ENCODE measurements at regions not wholly inside any gene's neighbourhood (a gene's known extent, or its start where the extent isn't known, plus 50 kb on each side); places are given as distances from the start of the nearest gene placed in this dataset.
"Not testable (repeated sequence)": the region's sequence is repeated elsewhere in the genome, so short reads cannot be mapped to it uniquely, and the experiment has no call there.

- not testable (repeated sequence) for ATAC-seq; H3K4me3 Mint-ChIP-seq; H3K9me3 ChIP-seq (ENCODE audit: control insufficient read depth, low read length, poor library complexity, severe bottlenecking); H3K36me3 Mint-ChIP-seq (ENCODE audit: low read depth); DNase-seq; H3K27ac Mint-ChIP-seq; H3K4me1 Mint-ChIP-seq
- peaks cover 21% of the 10 kb centered on the region for H3K27me3 Mint-ChIP-seq
Observed at GRCh38 chr9:91512235-91512634, 88.6 kb upstream of the NFIL3 start.

- ATAC-seq (no peak), DNase-seq (no peak)
- Mint-ChIP-seq H3K27me3 (peaks cover 31% of the 10 kb centered on the region), H3K4me3 (no peak overlapping the region), H3K4me1 (no peaks in the 10 kb centered on the region), H3K36me3 (ENCODE audit: low read depth) (no peaks in the 10 kb centered on the region), H3K27ac (no peak overlapping the region)
- H3K9me3 ChIP-seq (ENCODE audit: control insufficient read depth, low read length, poor library complexity, severe bottlenecking): no peaks in the 10 kb centered on the region
Observed at GRCh38 chr9:91503673-91504081, 80.0 kb upstream of the NFIL3 start.

- Mint-ChIP-seq H3K27me3 (peaks cover 31% of the 10 kb centered on the region), H3K27ac (no peak overlapping the region), H3K36me3 (ENCODE audit: low read depth) (no peaks in the 10 kb centered on the region), H3K4me1 (no peaks in the 10 kb centered on the region), H3K4me3 (no peak overlapping the region)
- DNase-seq: no peak
- no peaks in the 10 kb centered on the region for H3K9me3 ChIP-seq (ENCODE audit: control insufficient read depth, low read length, poor library complexity, severe bottlenecking)
- no peak for ATAC-seq
Observed at GRCh38 chr9:91502913-91503672, 79.5 kb upstream of the NFIL3 start.

- ATAC-seq (no peak), DNase-seq (no peak)
- Mint-ChIP-seq H3K4me3 (no peak overlapping the region), H3K27ac (no peak overlapping the region), H3K4me1 (no peaks in the 10 kb centered on the region), H3K36me3 (ENCODE audit: low read depth) (no peaks in the 10 kb centered on the region), H3K27me3 (peaks cover 31% of the 10 kb centered on the region)
- no peaks in the 10 kb centered on the region for H3K9me3 ChIP-seq (ENCODE audit: control insufficient read depth, low read length, poor library complexity, severe bottlenecking)
Observed at GRCh38 chr9:91502475-91502874, 78.8 kb upstream of the NFIL3 start.

GRCh38 chr9:91500509-91501014 is 76.9 kb upstream of the NFIL3 start:
- DNase-seq (no peak), ATAC-seq (no peak)
- no peaks in the 10 kb centered on the region for H3K4me1 Mint-ChIP-seq
- H3K27me3 Mint-ChIP-seq: peaks cover 42% of the 10 kb centered on the region
- no peaks in the 10 kb centered on the region for H3K36me3 Mint-ChIP-seq (ENCODE audit: low read depth)
- H3K9me3 ChIP-seq (ENCODE audit: control insufficient read depth, low read length, poor library complexity, severe bottlenecking): no peaks in the 10 kb centered on the region
- H3K4me3 Mint-ChIP-seq: no peak overlapping the region
- H3K27ac Mint-ChIP-seq: no peak overlapping the region

- Mint-ChIP-seq H3K27me3 (peaks cover 38% of the 10 kb centered on the region), H3K27ac (no peak overlapping the region), H3K4me1 (no peaks in the 10 kb centered on the region), H3K4me3 (no peak overlapping the region), H3K36me3 (ENCODE audit: low read depth) (no peaks in the 10 kb centered on the region)
- H3K9me3 ChIP-seq (ENCODE audit: control insufficient read depth, low read length, poor library complexity, severe bottlenecking): no peaks in the 10 kb centered on the region
- DNase-seq (no peak), ATAC-seq (no peak)
Observed at GRCh38 chr9:91496351-91496750, 72.7 kb upstream of the NFIL3 start.

GRCh38 chr9:91495450-91495849 is 71.8 kb upstream of the NFIL3 start:
- no peaks in the 10 kb centered on the region for H3K9me3 ChIP-seq (ENCODE audit: control insufficient read depth, low read length, poor library complexity, severe bottlenecking)
- ATAC-seq (no peak), DNase-seq (no peak)
- Mint-ChIP-seq H3K27ac (no peak overlapping the region), H3K36me3 (ENCODE audit: low read depth) (no peaks in the 10 kb centered on the region), H3K4me1 (no peaks in the 10 kb centered on the region), H3K4me3 (no peak overlapping the region), H3K27me3 (peaks cover 34% of the 10 kb centered on the region)

- peaks cover 37% of the 10 kb centered on the region for H3K27me3 Mint-ChIP-seq
- no peak for DNase-seq
- no peaks in the 10 kb centered on the region for H3K9me3 ChIP-seq (ENCODE audit: control insufficient read depth, low read length, poor library complexity, severe bottlenecking)
- ATAC-seq: no peak
- no peaks in the 10 kb centered on the region for H3K4me1 Mint-ChIP-seq
- H3K36me3 Mint-ChIP-seq (ENCODE audit: low read depth): no peaks in the 10 kb centered on the region
- no peak overlapping the region for H3K27ac Mint-ChIP-seq
- no peak overlapping the region for H3K4me3 Mint-ChIP-seq
Observed at GRCh38 chr9:91494751-91495150, 71.1 kb upstream of the NFIL3 start.

GRCh38 chr9:91492237-91492636 is 68.6 kb upstream of the NFIL3 start:
- Mint-ChIP-seq H3K4me1 (peaks cover 3% of the 10 kb centered on the region), H3K36me3 (ENCODE audit: low read depth) (no peaks in the 10 kb centered on the region), H3K27ac (no peak overlapping the region), H3K27me3 (peaks cover 55% of the 10 kb centered on the region), H3K4me3 (no peak overlapping the region)
- H3K9me3 ChIP-seq (ENCODE audit: control insufficient read depth, low read length, poor library complexity, severe bottlenecking): no peaks in the 10 kb centered on the region
- ATAC-seq (no peak), DNase-seq (no peak)

GRCh38 chr9:91491624-91492023 is 68.0 kb upstream of the NFIL3 start:
- H3K9me3 ChIP-seq (ENCODE audit: control insufficient read depth, low read length, poor library complexity, severe bottlenecking): no peaks in the 10 kb centered on the region
- Mint-ChIP-seq H3K4me1 (peaks cover 3% of the 10 kb centered on the region), H3K36me3 (ENCODE audit: low read depth) (peaks cover 2% of the 10 kb centered on the region), H3K27ac (no peak overlapping the region), H3K27me3 (peaks cover 50% of the 10 kb centered on the region), H3K4me3 (no peak overlapping the region)
- ATAC-seq: no peak
- DNase-seq: no peak

- DNase-seq: no peak
- H3K27ac Mint-ChIP-seq: no peak overlapping the region
- no peak for ATAC-seq
- peaks cover 2% of the 10 kb centered on the region for H3K36me3 Mint-ChIP-seq (ENCODE audit: low read depth)
- H3K4me1 Mint-ChIP-seq: peaks cover 3% of the 10 kb centered on the region
- H3K27me3 Mint-ChIP-seq: peaks cover 49% of the 10 kb centered on the region
- no peak overlapping the region for H3K4me3 Mint-ChIP-seq
- H3K9me3 ChIP-seq (ENCODE audit: control insufficient read depth, low read length, poor library complexity, severe bottlenecking): no peaks in the 10 kb centered on the region
Observed at GRCh38 chr9:91489361-91489899, 65.8 kb upstream of the NFIL3 start.

- no peak for ATAC-seq
- Mint-ChIP-seq H3K27ac (no peak overlapping the region), H3K4me1 (peaks cover 3% of the 10 kb centered on the region), H3K36me3 (ENCODE audit: low read depth) (peaks cover 2% of the 10 kb centered on the region), H3K27me3 (peaks cover 59% of the 10 kb centered on the region), H3K4me3 (no peak overlapping the region)
- H3K9me3 ChIP-seq (ENCODE audit: control insufficient read depth, low read length, poor library complexity, severe bottlenecking): no peaks in the 10 kb centered on the region
- DNase-seq: no peak
Observed at GRCh38 chr9:91488341-91488740, 64.7 kb upstream of the NFIL3 start.

GRCh38 chr9:91486699-91487497 is 63.3 kb upstream of the NFIL3 start:
- peaks cover 2% of the 10 kb centered on the region for H3K36me3 Mint-ChIP-seq (ENCODE audit: low read depth)
- no peaks in the 10 kb centered on the region for H3K9me3 ChIP-seq (ENCODE audit: control insufficient read depth, low read length, poor library complexity, severe bottlenecking)
- H3K27ac Mint-ChIP-seq: no peak overlapping the region

More at GRCh38 chr9:91486699-91487497, 63.3 kb upstream of the NFIL3 start:
- peaks cover 3% of the 10 kb centered on the region for H3K4me1 Mint-ChIP-seq
- H3K4me3 Mint-ChIP-seq: no peak overlapping the region
- ATAC-seq: no peak
- DNase-seq: no peak
- H3K27me3 Mint-ChIP-seq: peaks cover 60% of the 10 kb centered on the region
